ENCODE measurements at regions not wholly inside any gene's neighbourhood (a gene's known extent, or its start where the extent isn't known, plus 50 kb on each side); places are given as distances from the start of the nearest gene placed in this dataset.

GRCh38 chr6:27141529-27142015 is 105.9 kb upstream of the PRSS16 start:
- TF ChIP-seq CTCF (IDR thresholded peaks at IDR 0.05) = no peak
- TF ChIP-seq POLR2A (IDR thresholded peaks at IDR 0.05) = no peak

Measured in thyroid gland (tissue), 4 donors.